HFFc6 (cell line): ENCODE measurements at regions not wholly inside any gene's neighbourhood (a gene's known extent, or its start where the extent isn't known, plus 50 kb on each side); places are given as distances from the start of the nearest gene placed in this dataset.
"Not testable (repeated sequence)": the region's sequence is repeated elsewhere in the genome, so short reads cannot be mapped to it uniquely, and the experiment has no call there.

Experiments used
- DNase-seq: peaks from one replicate; pipeline ENCODE4 v3.0.0-alpha.2; 2018
- H3K27ac Mint-ChIP-seq: 2 replicates; pipeline ENCODE4 v1.8.0; 2020; ENCODE audit warnings: mild to moderate bottlenecking, mixed read lengths
- H3K27me3 Mint-ChIP-seq: 2 replicates; pipeline ENCODE4 v1.8.0; 2021; ENCODE audit warnings: mild to moderate bottlenecking, moderate library complexity, mixed read lengths; ENCODE audit not compliant: insufficient read depth
- H3K36me3 Mint-ChIP-seq: 2 replicates; pipeline ENCODE4 v1.8.0; 2021; ENCODE audit warnings: low read depth, mixed read lengths
- H3K4me1 Mint-ChIP-seq: 2 replicates; pipeline ENCODE4 v1.8.0; 2020; ENCODE audit warnings: low read depth, mixed read lengths
- H3K4me3 Mint-ChIP-seq: 2 replicates; pipeline ENCODE4 v1.8.0; 2020; ENCODE audit warnings: mild to moderate bottlenecking, moderate library complexity, mixed read lengths
- H3K9me3 Mint-ChIP-seq: 2 replicates; pipeline ENCODE4 v1.8.0; 2020; ENCODE audit warnings: mild to moderate bottlenecking, mixed read lengths
- CTCF ChIP-seq: fragments of 200-600 bp; sonication (generic); IDR thresholded peaks from 2 replicates; pipeline ENCODE4 v1.5.0; 2021; ENCODE audit warnings: antibody characterized with exemption, mild to moderate bottlenecking

GRCh38 chr13:78876915-78877549 is 218.1 kb upstream of the OBI1 start:
- no peaks in the 10 kb centered on the region for H3K4me1 Mint-ChIP-seq
- no peaks in the 10 kb centered on the region for H3K36me3 Mint-ChIP-seq
- no peak overlapping the region for H3K4me3 Mint-ChIP-seq
- no peak for TF ChIP-seq CTCF
- no peaks in the 10 kb centered on the region for H3K27me3 Mint-ChIP-seq
- H3K9me3 Mint-ChIP-seq, result peaks cover 34% of the 10 kb centered on the region
- DNase-seq, result no peak
- H3K27ac Mint-ChIP-seq, result no peak overlapping the region

DNA sequence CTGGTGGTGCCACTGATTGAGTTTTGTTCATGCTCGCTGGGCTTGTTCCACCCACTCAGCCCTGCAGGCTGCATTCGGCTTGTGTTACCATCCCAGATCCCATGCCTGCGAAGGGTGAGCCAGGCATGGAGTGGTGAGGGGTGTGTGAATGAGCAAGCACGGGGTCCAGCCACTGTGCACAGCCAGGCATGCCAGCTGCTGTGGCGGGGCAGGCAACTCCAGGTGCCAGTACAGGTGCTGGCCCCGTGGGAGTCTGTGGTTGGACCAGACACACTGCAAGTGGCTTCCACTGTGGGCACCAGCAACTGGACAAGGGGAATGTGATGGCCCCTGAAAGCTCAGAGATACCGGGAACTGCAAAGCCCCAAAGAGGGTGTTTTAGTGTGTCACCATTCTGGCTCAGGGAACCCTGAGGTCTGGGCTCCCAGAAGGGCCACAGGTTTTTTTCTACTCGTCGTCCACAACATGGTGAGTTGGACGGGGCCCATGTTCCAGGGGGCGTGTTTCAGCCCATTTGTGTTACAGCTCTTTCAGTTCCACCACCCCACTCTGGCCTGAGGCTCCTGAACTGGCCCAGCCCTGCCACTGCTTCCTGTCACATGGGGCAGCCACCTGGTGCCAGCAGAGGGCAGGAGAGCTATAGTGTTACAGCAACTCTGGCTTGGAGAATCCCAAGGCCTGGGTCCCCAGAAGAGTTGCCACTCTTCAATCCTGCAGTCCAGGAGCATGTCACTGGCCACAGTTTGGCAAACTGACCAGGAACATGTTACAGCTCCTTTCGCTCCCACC is 217.0 kb upstream of the OBI1 start:
- H3K4me3 Mint-ChIP-seq, result no peak overlapping the region
- no peak overlapping the region for H3K27ac Mint-ChIP-seq
- H3K36me3 Mint-ChIP-seq, result no peaks in the 10 kb centered on the region
- no peaks in the 10 kb centered on the region for H3K27me3 Mint-ChIP-seq
- no peak for DNase-seq
- H3K9me3 Mint-ChIP-seq, result peaks cover 34% of the 10 kb centered on the region
- no peaks in the 10 kb centered on the region for H3K4me1 Mint-ChIP-seq
- no peak for TF ChIP-seq CTCF

GRCh38 chr13:78868991-78869390 is 210.0 kb upstream of the OBI1 start:
- Mint-ChIP-seq H3K36me3 (no peaks in the 10 kb centered on the region), H3K4me1 (no peaks in the 10 kb centered on the region), H3K27ac (no peak overlapping the region), H3K9me3 (peaks cover 18% of the 10 kb centered on the region), H3K4me3 (no peak overlapping the region), H3K27me3 (no peaks in the 10 kb centered on the region)
- no peak for DNase-seq
- no peak for TF ChIP-seq CTCF

DNA sequence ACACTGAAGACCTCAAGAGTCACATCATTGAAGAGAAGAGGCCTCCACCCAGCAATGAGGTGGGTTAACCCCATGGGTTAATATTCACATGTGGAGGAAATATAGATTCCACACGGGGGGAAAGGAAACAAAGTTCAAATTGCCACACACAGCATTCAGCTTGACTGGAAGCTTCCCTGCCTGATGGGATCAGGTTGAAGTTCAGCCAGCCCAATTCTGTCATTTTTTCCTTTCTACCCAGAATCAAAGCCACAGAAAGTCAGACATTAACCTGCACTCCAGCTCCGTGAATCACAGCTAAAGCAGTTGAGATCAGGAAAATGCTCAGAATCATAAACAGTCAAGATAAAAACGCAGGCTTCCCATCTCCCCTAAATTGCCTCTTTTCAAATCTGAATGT is 208.7 kb upstream of the OBI1 start:
- no peaks in the 10 kb centered on the region for H3K27me3 Mint-ChIP-seq
- DNase-seq, result no peak
- no peak overlapping the region for H3K4me3 Mint-ChIP-seq
- no peak overlapping the region for H3K27ac Mint-ChIP-seq
- no peak for TF ChIP-seq CTCF
- no peaks in the 10 kb centered on the region for H3K36me3 Mint-ChIP-seq
- no peaks in the 10 kb centered on the region for H3K4me1 Mint-ChIP-seq
- H3K9me3 Mint-ChIP-seq, result peaks cover 8% of the 10 kb centered on the region

DNA sequence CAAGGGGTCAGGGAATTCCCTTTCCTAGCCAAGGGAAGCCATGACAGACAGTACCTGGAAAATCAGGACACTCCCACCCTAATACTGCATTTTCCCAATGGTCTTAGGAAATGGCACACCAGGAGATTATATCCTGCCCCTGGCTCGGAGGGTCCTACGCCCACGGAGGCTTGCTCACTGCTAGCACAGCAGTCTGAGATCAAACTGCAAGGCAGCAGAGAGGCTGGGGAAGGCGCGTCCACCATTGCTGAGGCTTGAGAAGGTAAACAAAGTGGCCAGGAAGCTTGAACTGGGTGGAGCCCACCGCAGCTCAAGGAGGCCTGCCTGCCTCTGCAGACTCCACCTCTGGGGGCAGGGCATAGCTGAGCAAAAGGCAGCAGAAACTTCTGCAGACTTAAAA is 207.1 kb upstream of the OBI1 start:
- not testable (repeated sequence) for H3K27me3 Mint-ChIP-seq, H3K4me3 Mint-ChIP-seq, H3K4me1 Mint-ChIP-seq, DNase-seq, H3K36me3 Mint-ChIP-seq, H3K27ac Mint-ChIP-seq, H3K9me3 Mint-ChIP-seq

- DNase-seq, result no peak
- H3K4me3 Mint-ChIP-seq, result no peak overlapping the region
- H3K9me3 Mint-ChIP-seq, result peaks cover 20% of the 10 kb centered on the region
- H3K36me3 Mint-ChIP-seq, result peaks cover 4% of the 10 kb centered on the region; the same call in 1 of the 2 replicates
- no peak overlapping the region for H3K27ac Mint-ChIP-seq
- no peaks in the 10 kb centered on the region; the same call in 1 of the 2 replicates for H3K27me3 Mint-ChIP-seq
- no peaks in the 10 kb centered on the region for H3K4me1 Mint-ChIP-seq
- TF ChIP-seq CTCF, result no peak
Observed at GRCh38 chr13:78862446-78862845, 203.5 kb upstream of the OBI1 start.
